GM03348 (cell line): ENCODE measurements at regions not wholly inside any gene's neighbourhood (a gene's known extent, or its start where the extent isn't known, plus 50 kb on each side); places are given as distances from the start of the nearest gene placed in this dataset.

ENCODE experiments used
- DNase-seq: peaks from one replicate; pipeline ENCODE4 v3.0.0; 2012; ENCODE audit warnings: low spot score

- no peak for DNase-seq
Observed at GRCh38 chr3:77868725-77869124, 828.8 kb downstream of the ROBO2 start.

- no peak for DNase-seq
Observed at GRCh38 chr3:77869423-77869822, 829.5 kb downstream of the ROBO2 start.

GRCh38 chr3:77871436-77871835 is 831.5 kb downstream of the ROBO2 start:
- no peak for DNase-seq

GRCh38 chr3:77873598-77873997 is 833.7 kb downstream of the ROBO2 start:
- no peak for DNase-seq

DNA sequence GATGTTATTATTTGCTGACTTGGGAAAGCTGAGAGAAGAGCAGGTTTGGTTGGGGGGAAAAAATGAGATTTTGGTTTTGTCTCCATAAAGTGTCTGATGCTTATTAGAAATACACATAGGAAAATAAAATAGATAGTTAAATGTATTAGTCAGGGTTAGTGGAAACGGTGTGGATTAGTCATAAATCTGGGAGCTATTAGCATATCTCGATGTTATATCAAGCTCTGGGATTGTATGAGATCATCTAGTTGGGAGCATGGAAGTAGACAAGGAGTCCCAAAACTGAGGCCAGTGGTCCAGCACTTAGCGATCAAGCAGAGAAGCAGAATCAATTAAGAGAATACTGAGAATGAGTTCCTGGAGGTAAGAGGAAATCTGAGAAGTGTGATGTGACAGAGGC is 845.5 kb downstream of the ROBO2 start:
- no peak for DNase-seq

GRCh38 chr3:77887611-77888010 is 847.7 kb downstream of the ROBO2 start:
- no peak for DNase-seq

DNA sequence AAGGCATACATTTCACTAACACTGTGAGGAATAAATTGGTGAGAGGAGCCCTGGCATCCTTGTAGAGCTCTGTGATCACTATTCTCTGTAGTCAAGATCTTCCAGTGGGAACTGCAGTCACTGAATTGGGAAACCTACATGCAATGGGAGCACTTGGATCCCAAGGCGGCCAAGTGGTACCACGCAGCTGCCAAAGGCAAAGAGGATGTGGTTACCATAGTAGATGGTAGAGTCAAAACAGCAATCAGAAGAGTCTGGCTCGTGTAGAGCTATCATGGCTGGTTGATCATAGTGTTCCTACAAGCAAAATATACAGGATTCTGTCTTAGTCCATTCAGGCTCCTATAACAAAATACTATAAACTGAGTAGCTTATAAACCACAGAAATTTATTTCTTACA is 849.7 kb downstream of the ROBO2 start:
- no peak for DNase-seq

DNA sequence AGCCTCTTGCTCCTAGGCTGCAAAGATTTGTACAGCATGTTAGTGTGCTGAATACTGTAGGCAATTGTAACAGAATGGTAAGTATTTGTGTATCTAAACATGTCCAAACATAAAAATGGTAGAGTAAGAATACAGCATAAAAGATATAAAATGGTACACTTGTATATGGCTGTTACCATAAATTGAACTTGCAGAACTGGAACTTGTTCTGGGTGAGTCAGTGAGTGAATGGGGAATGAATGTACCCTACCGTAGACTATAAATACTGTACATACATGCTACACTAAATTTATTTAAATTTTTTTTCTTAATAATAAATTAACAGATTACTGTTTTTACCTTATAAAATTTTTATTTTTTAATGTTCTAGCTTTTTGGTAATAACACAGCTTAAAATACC is 858.7 kb downstream of the ROBO2 start:
- DNase-seq, result no peak

DNA sequence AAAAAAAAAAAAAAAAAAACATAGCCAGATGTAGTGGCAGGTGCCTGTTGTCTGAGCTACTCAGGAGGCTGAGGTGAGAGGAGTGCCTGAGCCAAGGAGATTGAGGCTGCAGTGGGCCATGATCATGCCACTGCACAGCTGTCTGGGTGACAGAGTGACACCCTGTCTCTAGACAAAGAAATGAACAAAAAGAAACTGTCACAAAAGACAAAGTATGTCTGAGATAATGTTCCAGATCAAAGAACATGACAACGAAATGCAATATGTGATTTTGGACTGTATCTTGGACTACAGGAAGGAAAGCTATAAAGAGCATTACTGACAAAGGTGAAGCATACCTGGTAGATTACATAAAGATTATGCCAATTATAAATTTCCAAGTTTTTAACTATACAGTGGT is 862.8 kb downstream of the ROBO2 start:
- no peak for DNase-seq

GRCh38 chr3:77906102-77906709 is 866.3 kb downstream of the ROBO2 start:
- no peak for DNase-seq

GRCh38 chr3:77913524-77914174 is 873.8 kb downstream of the ROBO2 start:
- no peak for DNase-seq

DNA sequence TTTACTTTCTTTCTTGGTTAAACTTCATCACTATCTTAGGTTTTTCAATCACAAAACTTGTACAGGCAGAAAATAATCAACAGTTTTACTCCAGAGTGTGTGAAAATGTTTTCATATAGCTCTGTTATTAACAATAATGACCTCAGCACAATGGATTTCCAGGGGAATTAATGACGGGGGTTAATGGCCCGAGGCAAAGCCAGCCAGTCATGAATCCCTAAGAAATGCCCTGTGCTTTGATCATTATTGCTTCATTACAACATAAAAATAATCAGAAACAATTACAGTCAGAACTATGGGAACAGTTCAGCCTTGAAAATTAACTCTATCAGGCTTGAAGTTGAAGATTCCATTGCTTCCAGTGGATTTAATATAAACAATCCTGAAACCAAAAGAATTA is 875.4 kb downstream of the ROBO2 start:
- no peak for DNase-seq

GRCh38 chr3:77917225-77917624 is 877.3 kb downstream of the ROBO2 start:
- DNase-seq, result no peak

GRCh38 chr3:77919244-77919643 is 879.3 kb downstream of the ROBO2 start:
- DNase-seq, result no peak

DNA sequence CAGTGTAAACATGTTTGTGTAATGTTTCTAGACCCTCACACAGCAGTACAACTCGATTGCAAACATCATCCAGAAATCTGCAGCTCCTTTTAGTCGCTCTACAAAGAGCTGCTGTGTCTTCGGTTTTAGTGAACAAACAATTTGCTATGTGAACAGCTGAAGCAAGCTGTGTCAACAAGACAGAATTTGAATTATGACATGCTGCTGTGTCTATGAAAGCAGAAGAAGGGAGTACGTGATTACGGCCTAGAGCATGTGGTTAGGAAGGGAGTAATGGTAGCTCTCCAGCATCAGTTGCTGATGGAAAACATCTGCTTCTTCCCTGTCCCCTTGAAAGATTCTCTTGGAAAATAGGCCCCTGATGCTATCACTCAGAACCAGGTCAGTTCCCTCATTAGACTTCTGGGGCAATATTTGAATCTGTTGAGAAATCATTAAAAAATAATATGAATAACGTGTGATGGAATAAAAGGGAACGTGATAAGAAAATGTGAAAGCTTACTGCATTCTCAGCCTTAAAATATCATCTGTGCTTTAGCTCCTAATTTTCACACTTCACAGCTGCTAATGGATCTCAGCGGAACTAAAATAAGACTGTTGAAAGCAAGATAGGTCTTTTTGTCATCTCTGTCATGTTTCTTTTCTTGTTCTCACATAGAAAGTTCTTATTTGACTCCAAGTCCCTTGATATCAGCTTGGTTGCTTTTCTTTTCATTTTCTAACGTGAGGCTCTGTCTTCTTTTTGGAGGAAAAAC is 891.5 kb downstream of the ROBO2 start:
- no peak for DNase-seq

DNA sequence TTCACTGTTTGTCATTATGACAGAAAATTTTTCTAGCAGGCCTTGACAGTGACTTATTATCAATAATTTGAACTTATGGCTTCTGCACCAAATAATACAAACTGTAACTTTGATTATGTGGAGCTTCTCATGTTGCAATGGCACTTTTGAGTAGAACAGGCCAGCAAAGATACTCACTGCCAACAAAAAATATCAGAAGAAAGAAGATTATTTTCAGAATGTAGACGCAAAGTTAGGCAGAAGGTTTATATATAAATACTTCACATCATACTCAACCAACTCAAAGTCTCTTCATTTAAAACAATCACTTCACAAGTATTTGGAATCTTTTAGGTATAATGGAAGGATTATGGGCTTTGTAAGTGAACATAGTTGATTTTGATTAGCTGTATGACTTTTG is 893.0 kb downstream of the ROBO2 start:
- no peak for DNase-seq

DNA sequence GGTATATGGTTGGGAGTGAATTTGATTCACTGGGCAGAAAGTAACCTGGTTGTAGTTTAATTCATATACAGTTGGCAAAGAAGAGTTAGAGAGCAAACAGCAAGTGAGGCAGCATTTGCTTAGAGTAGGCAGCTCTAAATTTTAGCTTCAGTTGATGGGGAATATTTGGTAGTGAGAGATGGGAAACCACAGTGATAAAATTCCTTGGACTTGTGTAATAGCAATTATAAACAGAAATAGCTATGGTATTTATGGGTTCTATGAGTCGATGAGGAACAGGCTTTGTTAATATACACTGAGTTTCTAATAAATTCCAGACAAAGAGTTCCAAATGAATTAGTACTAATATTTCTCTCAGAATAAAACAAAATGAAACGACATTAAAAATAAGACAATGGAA is 894.0 kb downstream of the ROBO2 start:
- no peak for DNase-seq

- no peak for DNase-seq
Observed at GRCh38 chr3:77935418-77935817, 895.5 kb downstream of the ROBO2 start.

GRCh38 chr3:77939726-77940125 is 899.8 kb downstream of the ROBO2 start:
- no peak for DNase-seq

GRCh38 chr3:77943598-77943997 is 903.7 kb downstream of the ROBO2 start:
- DNase-seq, result no peak

- no peak for DNase-seq
Observed at GRCh38 chr3:77945320-77945719, 905.4 kb downstream of the ROBO2 start.

DNA sequence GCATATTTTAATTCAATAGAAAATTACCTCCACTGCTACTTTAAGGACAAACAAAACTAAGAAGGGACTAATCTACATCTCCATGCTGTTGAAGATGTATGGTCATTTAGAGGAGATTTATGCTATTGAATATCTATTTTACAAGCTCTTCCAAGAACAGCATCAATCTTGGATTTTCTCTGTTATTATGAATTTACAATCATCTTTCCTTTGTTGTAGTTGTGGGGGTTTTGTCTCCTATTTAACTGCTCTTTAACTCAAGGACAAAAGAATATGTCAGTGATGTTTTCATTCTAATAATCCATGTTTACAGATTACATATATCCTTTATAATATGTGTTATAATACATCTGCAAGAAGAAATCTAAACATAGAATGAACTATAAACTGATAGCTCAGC is 907.8 kb downstream of the ROBO2 start:
- DNase-seq, result no peak

DNA sequence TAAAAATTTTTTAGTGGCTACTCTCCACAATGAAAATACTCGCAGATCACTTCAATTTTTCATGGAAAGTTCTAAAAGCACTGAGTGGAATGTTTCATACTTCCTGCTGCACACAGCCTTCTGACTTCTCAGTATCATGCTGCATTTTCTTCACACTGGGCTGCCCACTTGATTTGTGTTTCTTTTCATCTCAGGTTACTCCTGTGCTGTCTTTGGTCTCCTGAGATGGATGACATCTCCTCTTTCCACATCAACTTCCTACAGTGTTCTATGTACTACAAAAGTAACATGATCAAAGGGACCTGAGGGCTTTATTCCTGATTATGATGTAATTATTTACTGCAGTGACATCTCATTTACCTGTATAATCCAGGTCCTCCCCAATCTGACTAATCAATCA is 927.7 kb downstream of the ROBO2 start:
- no peak for DNase-seq

DNA sequence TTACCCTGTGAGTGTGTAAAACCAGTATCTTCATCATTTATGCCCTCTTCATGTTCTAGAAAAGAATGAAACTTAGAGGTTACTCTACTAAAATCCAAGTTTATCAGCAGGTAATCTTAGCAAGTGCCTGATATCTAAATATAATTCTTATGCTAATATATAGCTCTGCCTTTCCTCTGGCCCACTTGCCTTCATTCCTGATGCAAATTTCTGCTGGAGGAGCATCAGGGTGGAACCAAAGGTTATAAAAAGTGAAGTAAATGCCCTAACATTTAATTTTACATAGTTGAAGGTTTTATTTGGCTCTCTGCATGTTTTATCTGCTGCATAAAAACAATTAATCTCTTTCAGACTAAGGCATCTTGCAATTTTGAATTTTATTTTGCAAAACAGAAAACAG is 936.2 kb downstream of the ROBO2 start:
- DNase-seq, result no peak
